NCI-H1048 (cell line): ENCODE measurements at regions not wholly inside any gene's neighbourhood (a gene's known extent, or its start where the extent isn't known, plus 50 kb on each side); places are given as distances from the start of the nearest gene placed in this dataset.

Source experiments
- DNase-seq: peaks from one replicate; lab custom pipeline; 2025; lab: John Stamatoyannopoulos, UW

- DNase-seq, result no peak
These were observed 531.8 kb upstream of the JARID2 start for GRCh38 chr6:14713966-14714631.

- DNase-seq, result no peak
These were observed 530.8 kb upstream of the JARID2 start for GRCh38 chr6:14715076-14715475.

DNA sequence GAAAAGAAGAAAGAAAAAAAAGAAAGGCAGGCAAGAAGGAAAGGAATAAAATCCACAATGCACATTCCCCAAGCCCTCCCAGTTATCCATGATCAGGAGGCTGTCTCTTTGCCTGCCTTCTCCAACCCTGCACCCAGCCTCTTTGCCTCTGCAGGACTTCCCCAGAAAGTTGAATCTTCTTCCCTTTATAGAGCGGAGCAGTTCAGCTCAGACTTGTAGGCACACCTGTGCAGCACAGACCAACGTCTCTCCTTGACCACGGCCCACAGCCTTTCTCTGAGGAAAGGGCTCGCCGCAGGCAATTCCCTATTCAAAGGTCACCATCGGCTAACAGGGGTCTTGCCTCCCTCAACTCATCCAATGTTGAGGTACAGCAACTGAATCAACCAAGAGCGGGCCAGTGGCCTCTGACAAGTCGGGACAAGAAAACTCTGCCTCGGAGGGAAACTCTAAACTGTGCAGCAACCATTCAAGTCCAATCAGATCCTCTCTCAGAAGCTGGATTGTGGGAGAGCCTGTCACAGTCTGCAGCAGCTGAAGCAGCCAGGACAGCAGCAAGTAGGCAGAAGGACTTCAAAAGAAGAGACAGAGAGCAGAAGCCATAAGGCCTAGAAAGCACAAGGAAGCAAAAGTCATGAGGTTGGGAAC is 529.2 kb upstream of the JARID2 start:
- DNase-seq, result no peak

- DNase-seq, result no peak
These were observed 528.6 kb upstream of the JARID2 start for GRCh38 chr6:14717307-14717706.

DNA sequence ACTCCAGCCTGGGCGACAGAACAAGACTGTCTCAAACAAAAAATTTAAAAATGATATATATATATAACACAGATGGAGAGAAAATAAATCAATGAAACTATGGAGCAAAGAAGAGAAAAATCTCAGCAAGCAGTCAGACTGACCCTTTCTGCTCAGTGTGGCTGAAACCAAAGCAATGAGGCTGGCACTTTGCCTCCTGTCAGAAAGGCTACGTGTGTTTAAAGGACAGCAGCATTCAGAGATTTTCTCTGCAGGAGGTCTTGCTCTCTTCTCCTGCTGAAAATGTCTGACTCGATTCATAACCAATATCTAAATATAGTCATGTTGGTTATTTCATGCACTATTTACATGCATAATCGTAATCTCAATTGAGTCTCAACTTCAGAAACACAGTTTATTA is 527.0 kb upstream of the JARID2 start:
- no peak for DNase-seq

DNA sequence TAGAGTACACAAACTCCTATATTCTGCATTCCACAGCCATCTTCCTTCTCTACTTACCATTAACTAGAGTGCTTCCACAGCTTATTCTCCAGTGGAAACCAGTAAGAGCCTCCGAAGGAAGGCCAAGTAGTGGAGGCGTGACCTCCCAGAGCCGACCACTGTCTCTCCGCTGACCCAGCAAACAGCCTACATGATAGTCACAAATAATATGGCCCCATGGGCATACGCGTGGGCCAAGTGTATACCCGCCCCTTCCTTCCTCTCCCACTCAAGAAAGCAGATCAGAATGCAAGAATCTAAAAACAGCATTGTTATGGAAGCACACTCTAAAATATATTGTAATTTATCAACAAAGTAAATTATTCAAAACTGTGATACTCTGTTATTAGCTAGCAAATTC is 526.6 kb upstream of the JARID2 start:
- no peak for DNase-seq

GRCh38 chr6:14720411-14721102 is 525.3 kb upstream of the JARID2 start:
- DNase-seq, result no peak

GRCh38 chr6:14721103-14721758 is 524.6 kb upstream of the JARID2 start:
- no peak for DNase-seq

DNA sequence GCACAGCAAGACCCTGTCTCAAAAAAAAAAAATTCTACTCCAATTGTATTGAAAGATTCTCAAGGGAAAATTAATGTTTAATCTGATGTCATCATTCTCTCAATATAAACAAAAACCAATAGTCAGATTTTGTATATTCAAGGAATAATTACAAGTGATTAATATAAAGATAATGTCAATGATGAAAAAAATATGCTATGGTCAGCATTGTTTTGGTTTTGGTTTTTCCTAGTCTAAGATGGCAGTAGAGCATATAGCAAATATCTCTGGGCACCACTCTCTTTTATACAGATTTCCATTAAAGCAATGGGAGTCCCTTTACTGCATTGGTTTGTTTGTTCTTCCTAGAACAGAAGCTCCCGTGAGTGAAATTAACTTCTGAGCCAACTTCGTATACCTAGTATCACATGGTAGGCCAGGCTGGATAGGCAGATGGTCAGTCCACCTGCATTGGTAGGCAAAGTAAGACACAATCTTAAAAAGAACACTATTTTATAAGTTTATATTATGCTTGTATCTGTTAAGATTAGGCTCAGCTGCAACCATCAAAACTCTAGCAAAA is 523.8 kb upstream of the JARID2 start:
- no peak for DNase-seq

DNA sequence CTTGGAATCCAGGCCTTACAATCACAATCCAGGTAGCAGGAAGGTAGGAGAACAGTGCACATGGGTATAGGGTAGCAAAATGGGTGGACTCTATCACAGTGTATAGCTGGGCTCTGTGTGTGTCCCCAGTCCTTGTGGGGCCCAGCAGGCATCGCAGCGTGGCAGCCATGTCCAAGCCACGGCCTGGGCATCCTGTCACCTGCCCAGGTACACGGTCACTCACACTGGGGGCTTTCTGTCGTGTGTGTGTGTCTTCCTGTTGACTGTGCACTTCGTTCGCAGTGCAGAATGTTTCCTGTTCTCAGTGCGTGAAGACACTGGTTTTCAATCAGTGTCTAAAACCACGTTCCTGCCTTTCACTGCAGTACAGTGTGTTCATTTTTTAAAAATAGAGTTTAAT is 523.2 kb upstream of the JARID2 start:
- no peak for DNase-seq

DNA sequence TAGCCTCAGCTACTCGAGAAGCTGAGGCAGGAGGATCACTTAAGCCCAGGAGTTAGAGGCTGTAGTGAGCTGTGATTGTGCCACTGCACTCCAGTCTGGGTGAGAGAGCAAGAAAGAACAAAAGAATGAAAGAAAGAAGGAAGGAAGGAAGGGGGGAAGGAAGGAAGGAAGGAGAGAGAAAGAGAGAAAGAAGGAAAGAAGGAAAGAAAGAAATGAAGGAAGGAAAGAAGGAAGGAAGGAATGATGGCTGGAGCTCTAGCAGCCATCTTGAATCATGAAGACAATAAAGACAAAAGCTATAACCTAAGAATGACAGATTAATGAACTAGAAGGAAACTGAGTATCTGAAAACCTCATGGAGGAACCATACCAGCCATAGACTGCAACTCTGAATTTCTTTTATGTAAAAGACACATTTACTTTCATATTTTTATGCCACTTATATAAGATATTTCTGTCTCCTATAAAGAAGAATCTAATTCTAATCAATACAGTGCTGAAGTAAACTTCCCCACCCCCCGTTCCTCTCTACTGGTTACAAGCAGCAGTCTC is 522.3 kb upstream of the JARID2 start:
- DNase-seq, result no peak

- DNase-seq, result no peak
These were observed 521.3 kb upstream of the JARID2 start for GRCh38 chr6:14724549-14724948.

- no peak for DNase-seq
These were observed 518.9 kb upstream of the JARID2 start for GRCh38 chr6:14726816-14727493.

GRCh38 chr6:14727494-14728395 is 518.1 kb upstream of the JARID2 start:
- DNase-seq, result no peak

DNA sequence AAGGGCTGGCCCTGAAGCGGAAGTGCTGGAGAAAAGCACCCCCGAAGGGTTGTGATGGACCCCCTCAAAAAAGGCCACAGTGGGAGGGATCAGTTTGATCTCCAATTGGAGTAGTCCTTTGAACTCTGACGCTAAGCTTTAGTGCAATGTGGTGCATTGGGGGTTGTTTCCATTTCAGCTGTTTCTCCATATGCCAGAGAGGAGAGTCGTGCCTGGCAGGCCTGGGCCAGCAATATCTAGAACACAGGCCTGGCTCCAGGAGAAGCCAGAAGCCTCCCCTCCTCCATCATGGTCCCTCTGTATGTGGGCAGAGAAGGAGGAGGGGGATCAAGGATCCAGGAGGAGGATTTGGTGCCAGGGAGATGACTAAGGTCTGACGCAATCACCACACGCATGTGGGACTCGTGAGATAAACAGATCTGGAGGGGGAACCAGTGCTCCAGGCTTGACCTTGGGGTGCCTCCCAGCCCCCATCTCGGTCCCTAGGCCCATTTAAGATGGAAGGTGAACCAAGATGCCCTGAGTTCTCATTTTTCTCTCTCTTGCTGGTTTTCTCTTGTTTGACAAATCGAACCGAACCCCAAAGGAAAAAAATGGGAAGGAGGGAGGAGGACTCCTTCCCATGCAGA is 517.4 kb upstream of the JARID2 start:
- no peak for DNase-seq

GRCh38 chr6:14729129-14729871 is 516.6 kb upstream of the JARID2 start:
- no peak for DNase-seq

GRCh38 chr6:14730654-14731053 is 515.2 kb upstream of the JARID2 start:
- DNase-seq, result no peak

DNA sequence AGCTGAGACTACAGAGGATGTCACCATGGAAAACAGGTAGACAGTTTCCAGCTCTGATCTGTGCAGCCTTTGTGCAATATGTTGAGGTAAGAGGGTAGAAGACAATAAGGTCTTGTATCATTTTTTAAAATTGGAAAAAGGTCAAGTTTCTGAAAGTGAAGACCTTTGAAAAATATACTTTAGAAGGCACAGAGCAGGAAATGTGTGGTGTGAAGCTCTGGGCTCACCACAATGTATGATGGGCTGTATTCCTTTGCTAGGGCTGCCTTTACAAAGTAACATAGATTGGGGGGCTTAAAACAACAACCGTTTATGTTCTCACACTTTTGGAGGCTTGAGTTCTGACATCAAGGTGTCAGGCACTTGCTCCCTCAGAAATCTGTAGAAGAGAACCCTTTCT is 514.3 kb upstream of the JARID2 start:
- no peak for DNase-seq

GRCh38 chr6:14732226-14732843 is 513.5 kb upstream of the JARID2 start:
- DNase-seq, result no peak
